ENCODE measurements at regions not wholly inside any gene's neighbourhood (a gene's known extent, or its start where the extent isn't known, plus 50 kb on each side); places are given as distances from the start of the nearest gene placed in this dataset.

GRCh38 chr17:33873201-33873617, 381.9 kb upstream of the CCL2 start:
- TF ChIP-seq GABPA (IDR thresholded peaks at IDR 0.05 in 1 of 2, conservative IDR thresholded peaks at IDR 0.05 in 1 of 2) = no peak
- TF ChIP-seq, protein P1, sequence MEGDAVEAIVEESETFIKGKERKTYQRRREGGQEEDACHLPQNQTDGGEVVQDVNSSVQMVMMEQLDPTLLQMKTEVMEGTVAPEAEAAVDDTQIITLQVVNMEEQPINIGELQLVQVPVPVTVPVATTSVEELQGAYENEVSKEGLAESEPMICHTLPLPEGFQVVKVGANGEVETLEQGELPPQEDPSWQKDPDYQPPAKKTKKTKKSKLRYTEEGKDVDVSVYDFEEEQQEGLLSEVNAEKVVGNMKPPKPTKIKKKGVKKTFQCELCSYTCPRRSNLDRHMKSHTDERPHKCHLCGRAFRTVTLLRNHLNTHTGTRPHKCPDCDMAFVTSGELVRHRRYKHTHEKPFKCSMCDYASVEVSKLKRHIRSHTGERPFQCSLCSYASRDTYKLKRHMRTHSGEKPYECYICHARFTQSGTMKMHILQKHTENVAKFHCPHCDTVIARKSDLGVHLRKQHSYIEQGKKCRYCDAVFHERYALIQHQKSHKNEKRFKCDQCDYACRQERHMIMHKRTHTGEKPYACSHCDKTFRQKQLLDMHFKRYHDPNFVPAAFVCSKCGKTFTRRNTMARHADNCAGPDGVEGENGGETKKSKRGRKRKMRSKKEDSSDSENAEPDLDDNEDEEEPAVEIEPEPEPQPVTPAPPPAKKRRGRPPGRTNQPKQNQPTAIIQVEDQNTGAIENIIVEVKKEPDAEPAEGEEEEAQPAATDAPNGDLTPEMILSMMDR (IDR thresholded peaks at IDR 0.05; ENCODE audit: low read depth, low read length, missing input control) = no peak
- TF ChIP-seq ATF3 (IDR thresholded peaks at IDR 0.05) = no peak
- no peak for TF ChIP-seq MAX (IDR thresholded peaks at IDR 0.05)

All from liver (tissue), 3 donors.